ENCODE measurements at regions not wholly inside any gene's neighbourhood (a gene's known extent, or its start where the extent isn't known, plus 50 kb on each side); places are given as distances from the start of the nearest gene placed in this dataset.
A peak's percentile ranks its signal among the peaks of the same experiment; 100 is the strongest.

DNA sequence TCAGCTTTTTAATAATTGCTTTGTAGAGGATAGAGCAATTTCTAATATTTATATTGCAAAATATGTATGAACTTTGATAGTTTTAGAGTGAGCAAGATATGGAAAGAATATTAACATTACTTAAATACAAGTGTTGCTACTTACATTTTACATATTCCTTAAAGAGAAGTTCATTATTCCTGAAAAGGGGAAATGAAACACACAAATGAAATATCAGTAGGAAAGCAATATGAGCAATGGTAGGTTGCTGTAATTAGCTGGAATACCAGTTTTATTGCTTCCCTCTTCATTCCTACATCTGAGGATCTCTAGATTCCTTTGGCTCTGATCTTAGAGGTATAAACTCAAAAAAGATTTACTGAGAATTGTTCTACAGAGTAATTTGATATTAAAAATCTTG, 414.1 kb downstream of the FAM170A start:
- H3K27me3 ChIP-seq = no peaks in the 10 kb centered on the region
- H3K27ac ChIP-seq = no peak overlapping the region
- no peak for DNase-seq (ENCODE audit: low spot score in 2 of 2)
- no peak overlapping the region for H3K4me3 ChIP-seq
- no peaks in the 10 kb centered on the region for H3K36me3 ChIP-seq
- no peak for TF ChIP-seq CTCF (IDR thresholded peaks at IDR 0.05)
- intact Hi-C loops (cut with DNase I) = no loop called here
- H3K4me1 ChIP-seq = no peaks in the 10 kb centered on the region
- H3K9me3 ChIP-seq = no peaks in the 10 kb centered on the region

DNA sequence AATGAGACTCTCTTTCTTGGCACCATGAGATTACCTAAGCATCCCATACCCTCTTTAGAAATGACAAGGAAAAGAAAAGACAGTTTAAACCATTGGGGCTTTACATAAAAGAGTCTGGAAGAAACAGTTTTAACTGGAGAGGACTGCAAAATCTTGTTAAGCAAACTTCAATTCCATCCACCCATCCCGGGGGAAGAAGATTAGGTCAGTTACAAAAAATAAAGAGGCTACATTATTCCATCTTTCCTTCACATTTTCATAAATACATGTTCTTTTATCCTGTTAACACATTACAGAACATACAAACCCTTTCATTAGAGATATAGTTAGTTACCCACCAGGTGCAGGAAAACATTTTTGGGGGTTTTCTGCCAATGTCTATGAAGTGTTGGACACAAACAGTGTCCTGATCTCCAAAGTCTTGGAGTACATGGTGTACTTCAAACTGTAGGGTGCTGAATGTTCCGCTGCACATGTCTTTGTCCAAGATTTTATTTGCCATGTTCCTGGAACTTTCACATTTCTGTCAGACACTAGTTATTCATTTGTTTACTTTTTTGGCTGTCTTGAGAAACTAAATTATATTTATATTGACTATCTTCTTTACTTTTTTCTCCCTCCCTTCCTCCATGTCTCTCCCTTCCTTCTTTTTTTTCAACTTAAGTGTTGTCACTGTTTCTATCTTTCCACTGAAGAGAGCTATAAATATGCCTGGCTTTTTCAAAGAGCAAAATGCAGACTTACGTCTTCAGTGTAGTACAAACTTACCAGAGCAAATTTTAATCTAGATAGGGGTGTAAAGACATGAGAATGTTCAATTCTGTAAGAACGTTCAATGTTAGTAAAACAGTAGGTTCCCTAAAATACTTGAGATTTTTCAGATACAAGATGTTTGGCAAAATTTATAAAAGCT, 410.9 kb upstream of the PRR16 start:
- Histone ChIP-seq H3K27ac (peak overlapping the region; percentile 83 to 84), H3K9me3 (no peaks in the 10 kb centered on the region), H3K4me1 (peaks cover 0 to 20% of the 10 kb centered on the region in 2 donors), H3K4me3 (peak overlapping the region in 1 of 2 donors; percentile 31), H3K36me3 (no peaks in the 10 kb centered on the region), H3K27me3 (no peaks in the 10 kb centered on the region)
- no peak for TF ChIP-seq CTCF (IDR thresholded peaks at IDR 0.05)
- intact Hi-C loops (cut with DNase I) = loop anchor here (2.0 to 10.0 kb wide), 7 partner anchors 86 to 752 kb away; no protein-coding TSS in a partner anchor
- DNase-seq (ENCODE audit: low spot score in 2 of 2) = peak in 1 of 2 donors; percentile 63

DNA sequence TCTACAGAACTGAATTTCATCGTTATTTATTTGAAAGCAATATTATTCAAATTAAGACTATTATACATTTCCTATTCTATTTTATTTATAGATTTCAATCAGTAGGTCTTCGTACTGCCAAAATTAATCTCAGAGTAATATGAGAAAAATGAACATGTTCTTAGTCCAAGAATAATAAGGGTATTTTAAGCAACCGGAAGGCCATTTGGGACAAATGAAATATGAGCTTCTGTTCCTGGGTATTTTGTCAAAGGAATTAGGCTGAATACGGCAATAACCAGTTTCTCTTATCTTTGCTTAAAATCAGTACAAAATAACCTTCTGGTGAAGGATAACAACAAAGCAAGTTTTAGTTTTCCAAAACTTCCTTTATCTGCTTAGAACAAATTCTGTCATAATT, 410.3 kb upstream of the PRR16 start:
- intact Hi-C loops (cut with DNase I) = loop anchor here (2.0 to 10.0 kb wide), 8 partner anchors 85 to 751 kb away; no protein-coding TSS in a partner anchor
- peak overlapping the region; percentile 83 to 84 for H3K27ac ChIP-seq

DNA sequence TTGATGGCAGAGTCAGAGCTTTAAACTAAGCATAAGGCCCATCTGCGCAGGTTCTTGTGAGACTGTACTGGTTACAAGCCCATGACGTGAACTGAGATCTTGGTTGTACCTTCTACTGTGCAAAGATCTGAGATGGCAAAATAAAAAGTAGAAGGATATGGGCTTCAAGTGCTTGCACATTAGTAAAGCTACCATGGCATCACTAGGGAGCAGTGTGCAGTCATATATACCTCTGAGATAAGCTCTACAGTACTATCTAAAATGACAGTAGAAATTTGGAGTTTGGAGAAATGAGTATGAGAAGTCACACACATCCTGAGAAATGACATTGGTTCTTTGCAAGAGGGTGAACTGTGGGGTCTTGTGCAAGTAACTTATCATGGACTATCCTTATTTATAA, 408.2 kb upstream of the PRR16 start:
- intact Hi-C loops (cut with DNase I) = loop anchor here (2.0 to 10.0 kb wide), 6 partner anchors 231 to 749 kb away; no protein-coding TSS in a partner anchor
- Histone ChIP-seq H3K4me3 (no peak overlapping the region), H3K4me1 (peaks cover 0 to 20% of the 10 kb centered on the region in 2 donors), H3K36me3 (no peaks in the 10 kb centered on the region), H3K9me3 (no peaks in the 10 kb centered on the region), H3K27ac (peak overlapping the region; percentile 69 to 84), H3K27me3 (no peaks in the 10 kb centered on the region)
- peak in 1 of 3 experiments; percentile 46 for TF ChIP-seq CTCF (IDR thresholded peaks at IDR 0.05)
- no peak for DNase-seq (ENCODE audit: low spot score in 2 of 2)

More for the DNA sequence above, 410.3 kb upstream of the PRR16 start:
- Histone ChIP-seq H3K4me3 (peak overlapping the region in 1 of 2 donors; percentile 31), H3K4me1 (peaks cover 0 to 20% of the 10 kb centered on the region in 2 donors), H3K27me3 (no peaks in the 10 kb centered on the region), H3K9me3 (no peaks in the 10 kb centered on the region), H3K36me3 (no peaks in the 10 kb centered on the region)
- DNase-seq (ENCODE audit: low spot score in 2 of 2) = no peak
- TF ChIP-seq CTCF (IDR thresholded peaks at IDR 0.05) = no peak

DNA sequence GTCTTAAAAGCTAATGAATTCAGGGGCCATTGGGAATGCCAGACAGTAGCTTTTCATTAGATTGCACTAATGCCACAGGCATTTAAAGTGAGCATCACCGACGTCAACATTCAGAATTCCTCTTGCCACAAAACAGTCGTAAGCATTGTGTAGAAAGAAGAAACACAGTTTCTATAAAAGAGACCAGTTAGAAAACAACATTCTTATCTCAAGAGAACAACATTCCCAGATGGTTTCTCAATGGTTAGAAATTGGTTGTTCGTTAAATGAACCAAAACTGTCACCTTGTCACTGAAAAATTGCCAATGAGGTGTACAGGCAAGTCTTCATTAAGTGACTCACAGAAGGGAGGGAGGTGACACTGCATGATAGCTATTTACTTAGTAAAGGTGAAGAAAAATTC, 401.6 kb upstream of the PRR16 start:
- no peak for TF ChIP-seq CTCF (IDR thresholded peaks at IDR 0.05)
- no peak overlapping the region for H3K4me3 ChIP-seq
- no peaks in the 10 kb centered on the region for H3K36me3 ChIP-seq
- H3K27ac ChIP-seq = no peak overlapping the region
- no peak for DNase-seq (ENCODE audit: low spot score in 2 of 2)
- H3K9me3 ChIP-seq = no peaks in the 10 kb centered on the region
- no peaks in the 10 kb centered on the region for H3K4me1 ChIP-seq
- intact Hi-C loops (cut with DNase I) = no loop called here
- no peaks in the 10 kb centered on the region for H3K27me3 ChIP-seq
